ENCODE measurements at regions not wholly inside any gene's neighbourhood (a gene's known extent, or its start where the extent isn't known, plus 50 kb on each side); places are given as distances from the start of the nearest gene placed in this dataset.
"Not testable (repeated sequence)": the region's sequence is repeated elsewhere in the genome, so short reads cannot be mapped to it uniquely, and the experiment has no call there.

DNA sequence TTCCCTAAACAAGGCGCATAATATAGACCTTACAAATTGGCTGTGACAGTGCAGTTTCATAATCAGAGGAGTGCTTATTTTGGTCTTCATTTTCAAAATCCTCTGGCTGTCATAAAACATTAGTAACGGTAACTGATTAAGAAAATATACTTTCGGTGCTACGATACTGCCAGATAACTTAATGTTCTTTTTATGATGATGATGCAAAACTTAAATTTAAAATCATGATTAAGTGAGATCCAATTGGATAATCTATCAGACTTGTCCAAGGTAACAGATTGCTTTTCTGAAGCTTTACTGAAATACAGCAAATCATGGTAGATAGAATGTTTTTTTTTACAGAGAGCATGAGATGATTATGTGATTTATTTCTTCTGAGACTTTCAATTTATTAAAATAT lies 364.2 kb upstream of the CNTN3 start:
- no peak for DNase-seq

DNA sequence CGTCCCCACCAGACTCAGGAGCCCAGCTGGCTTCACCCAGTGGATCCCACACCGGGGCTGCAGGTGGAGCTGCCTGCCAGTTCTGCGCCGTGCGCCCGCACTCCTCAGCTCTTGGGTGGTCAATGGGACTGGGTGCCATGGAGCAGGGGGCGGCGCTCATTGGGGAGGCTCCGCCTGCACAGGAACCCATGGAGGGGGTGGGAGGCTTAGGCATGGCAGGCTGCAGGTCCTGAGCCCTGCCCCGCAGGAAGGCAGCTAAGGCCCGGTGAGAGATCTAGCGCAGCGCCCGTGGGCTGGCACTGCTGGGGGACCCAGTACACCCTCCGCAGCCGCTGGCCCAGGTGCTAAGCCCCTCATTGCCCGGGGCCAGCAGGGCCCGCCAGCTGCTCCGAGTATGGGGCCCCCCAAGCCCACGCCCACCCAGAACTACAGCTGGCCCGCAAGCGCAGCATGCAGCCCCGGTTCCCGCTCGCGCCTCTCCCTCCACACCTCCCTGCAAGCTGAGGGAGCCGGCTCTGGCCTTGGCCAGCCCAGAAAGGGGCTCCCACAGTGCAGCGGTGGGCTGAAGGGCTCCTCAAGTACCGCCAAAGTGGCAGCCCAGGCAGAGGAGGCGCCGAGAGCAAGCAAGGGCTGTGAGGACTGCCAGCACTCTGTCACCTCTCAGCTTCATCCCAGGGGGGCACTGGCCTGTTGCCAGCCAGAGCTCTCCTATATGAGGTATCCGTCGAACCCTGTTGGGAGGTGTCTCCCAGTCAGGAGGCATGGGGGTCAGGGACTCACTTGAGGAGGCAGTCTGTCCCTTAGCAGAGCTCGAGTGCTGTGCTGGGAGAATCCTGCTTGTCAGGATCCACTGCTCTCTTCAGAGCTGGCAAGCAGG lies 370.8 kb upstream of the CNTN3 start:
- not testable (repeated sequence) for DNase-seq

DNA sequence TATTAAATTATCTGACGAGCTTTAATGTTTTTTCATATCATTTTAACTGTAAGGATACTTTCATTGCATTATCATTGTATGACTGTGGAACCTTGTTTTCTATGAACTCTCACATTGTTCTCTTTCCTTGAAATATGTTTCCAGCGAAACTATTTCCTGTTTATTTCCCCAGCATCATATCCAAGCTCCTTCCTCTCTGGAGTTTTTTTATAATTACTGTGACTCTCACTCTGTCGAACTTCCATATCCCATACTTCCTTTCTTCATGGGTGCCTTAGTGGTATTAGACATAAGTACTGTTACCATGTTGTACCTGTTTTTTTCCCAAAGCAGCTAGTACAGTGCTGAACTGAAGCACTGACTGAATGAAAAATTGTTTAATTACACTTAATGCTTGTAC lies 373.6 kb upstream of the CNTN3 start:
- no peak for DNase-seq

DNA sequence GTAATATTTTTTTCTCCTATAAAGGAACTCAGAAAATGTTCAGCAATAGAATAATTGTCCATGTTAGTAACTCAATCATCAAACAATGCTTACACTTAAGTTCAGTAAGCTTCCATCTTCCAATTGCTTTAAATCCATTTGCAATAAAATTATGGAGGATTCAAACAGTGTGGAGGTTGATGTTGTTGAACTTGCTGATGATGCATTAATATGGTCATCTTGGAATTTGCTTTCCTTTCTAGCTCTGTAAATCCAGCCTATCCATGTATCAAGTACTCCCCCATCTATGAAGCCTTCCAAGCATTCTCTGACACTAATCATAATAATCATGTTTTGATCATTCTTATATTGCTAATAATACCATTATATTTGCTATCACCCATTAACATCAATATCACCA lies 378.4 kb upstream of the CNTN3 start:
- DNase-seq = no peak

DNA sequence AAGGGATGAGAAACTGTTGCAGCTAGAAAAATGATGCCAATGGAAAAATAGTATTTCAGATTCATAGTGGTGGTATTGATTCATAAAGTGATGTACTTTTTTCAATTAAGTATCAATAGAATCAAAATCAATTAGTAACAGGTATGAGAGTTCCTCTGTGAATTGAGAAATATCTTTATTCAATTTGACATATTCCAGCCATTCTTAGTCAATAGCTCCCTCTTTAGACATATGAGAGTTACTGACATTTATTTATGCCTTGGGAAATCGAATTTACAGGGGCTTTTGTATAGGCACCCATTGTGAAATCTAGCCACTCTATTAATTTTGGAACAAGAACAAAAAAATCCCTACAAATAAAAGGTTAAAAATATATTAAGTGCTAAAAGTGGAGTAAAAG lies 386.9 kb upstream of the CNTN3 start:
- no peak for DNase-seq

DNA sequence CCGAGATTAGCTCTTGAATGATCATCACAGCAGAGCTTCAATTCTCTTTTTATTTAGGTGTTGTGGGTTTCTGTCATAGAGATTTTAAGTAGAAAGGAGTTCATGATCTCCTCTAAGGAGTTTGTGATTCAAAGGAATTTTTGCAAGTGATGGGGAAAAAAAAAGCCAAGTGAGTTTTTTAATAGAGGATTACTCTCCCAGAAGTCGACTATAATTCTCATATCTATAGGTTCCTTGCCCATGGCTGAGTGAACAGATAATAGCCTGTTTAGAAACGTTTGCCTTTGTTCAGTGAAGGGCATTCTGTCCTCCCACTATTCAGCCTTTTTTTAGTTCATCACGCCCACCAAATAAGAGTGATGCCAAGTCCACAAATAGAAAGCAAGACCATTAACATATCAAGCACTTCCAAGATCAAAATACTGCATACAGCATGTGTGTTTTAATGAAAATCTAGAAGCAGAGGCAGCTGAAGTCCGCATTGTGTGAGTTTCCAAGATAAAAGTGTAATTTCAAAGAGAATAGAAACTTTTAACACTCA lies 398.4 kb upstream of the CNTN3 start:
- no peak for DNase-seq

DNA sequence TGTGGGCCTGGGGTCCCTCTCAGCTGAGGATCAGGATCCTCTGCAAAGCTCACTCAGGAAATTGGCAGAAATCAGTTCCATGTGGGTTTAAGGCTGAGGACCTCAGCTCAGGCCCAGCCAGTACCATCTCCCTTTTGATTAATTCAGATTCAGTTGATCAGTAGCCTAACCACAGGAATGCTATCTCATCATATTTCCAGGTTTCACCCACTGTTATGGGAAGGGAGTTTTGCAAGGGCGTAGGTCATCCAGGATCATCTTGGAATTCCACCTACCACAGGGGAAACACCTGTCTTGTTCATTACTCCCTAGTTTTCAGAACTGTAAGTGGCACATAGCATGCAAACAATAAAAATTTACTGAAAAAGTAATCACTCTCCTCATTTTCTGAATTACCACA lies 399.5 kb upstream of the CNTN3 start:
- no peak for DNase-seq

DNA sequence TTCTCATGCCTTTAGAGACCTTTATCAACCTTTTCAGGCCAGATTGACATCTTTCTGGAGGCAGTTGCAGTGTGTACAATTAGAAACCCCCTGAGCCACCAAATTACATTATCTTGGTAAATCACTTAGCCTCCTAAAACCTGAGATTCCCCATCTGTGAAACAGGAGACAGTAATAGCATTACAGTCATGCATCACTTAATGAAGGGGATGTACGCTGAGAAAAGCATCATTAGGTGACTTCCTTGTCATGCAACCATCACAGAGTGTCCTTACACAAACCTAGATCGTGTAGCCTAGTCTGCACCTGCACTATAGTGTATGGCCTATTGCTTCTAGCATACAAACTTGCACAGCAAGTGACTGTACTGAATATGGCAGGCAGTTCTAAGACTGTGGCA lies 400.8 kb upstream of the CNTN3 start:
- no peak for DNase-seq

DNA sequence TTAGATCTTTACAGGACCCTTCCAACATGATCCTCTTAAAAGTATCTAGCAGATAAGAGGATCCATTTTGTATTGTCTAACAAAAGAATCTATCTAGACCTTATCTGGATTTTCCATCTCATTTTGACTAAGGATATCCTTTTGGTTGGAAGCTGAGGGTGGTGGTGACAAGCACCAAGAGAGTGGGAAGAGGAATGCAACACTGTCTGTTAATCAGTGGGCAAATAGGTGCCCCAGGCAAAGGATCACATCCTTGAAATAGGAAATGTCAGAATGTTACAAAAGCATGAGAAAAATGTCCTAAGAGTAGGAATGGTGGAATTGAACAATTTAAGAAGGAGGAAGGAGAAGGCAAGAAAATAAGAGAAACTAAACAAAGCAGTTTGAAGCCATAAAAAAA lies 420.7 kb upstream of the CNTN3 start:
- no peak for DNase-seq

DNA sequence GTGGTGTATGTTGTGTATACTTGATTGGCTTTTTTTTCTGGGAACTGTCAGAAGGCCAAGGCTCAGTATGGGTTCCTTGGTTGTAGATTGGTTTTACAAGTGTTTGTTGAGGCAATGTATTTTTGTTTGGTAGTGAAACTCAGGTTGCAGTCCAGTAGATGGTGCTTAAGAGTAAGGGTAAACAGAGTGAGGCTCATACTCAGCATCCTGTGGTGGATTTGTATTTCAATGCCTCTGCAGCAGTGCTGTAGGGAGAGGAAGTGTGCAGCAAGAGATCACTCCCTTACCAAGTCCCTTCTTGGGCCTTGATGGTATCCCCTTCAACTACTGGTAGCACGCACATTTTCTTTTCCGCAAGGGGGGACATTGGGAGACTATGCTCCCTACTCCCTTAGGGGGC lies 428.5 kb upstream of the CNTN3 start:
- no peak for DNase-seq

DNA sequence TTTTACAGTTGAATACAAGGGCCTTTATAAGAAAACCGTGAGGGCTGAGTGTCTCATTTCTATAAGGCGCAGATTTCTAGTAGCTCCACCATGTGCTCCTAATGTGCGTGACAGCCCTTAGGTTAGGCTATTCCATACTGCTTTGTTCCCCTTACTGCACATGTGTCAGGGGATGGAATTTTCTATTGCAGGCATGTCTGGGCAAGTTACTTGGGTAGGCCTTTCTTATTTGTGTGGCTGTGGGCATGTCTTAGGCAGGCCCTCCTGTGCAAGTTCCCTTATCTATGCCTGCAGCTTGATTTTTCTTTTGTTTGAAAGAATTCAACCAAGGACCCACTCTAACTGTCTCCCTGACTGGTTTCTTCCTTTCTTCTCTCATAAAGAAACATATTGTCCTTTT lies 434.2 kb upstream of the CNTN3 start:
- peak; percentile 21 for DNase-seq

DNA sequence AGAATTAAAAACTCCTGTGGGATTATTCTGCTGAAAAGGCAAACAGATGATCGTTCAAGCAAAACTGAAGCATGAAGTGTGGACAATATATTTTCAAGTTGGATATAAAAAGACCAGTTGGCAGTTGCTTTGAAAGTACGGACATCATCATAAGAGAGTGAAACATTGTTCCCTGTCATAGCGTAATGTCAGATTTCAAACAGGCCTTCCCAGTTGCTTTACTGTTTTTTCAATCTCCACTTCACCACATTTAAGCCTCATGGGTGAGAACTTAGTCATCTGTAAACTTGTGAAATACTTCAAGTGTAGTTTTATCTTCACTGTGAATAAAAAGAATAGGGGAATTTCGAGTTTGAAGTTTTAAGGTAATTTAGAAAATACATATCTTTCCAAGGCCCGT lies 435.1 kb upstream of the CNTN3 start:
- no peak for DNase-seq

DNA sequence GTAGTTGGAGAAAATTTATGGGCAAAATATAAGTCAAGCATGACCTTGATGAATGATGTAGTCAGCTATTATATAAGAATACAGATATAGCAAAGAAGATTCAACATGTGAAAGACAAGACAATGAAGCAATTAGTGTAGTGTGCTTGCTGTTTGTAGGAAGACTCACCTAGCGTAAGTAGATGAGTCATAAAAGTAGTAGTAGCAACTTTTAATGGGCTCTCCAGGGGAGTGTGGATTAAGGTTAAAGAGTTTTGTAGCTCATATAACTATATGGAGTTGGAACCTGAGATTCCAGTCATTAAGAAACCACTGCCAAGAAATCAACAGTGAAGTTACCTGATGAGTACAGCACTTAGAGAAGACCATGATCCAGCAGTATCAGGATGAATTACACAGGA lies 444.7 kb upstream of the CNTN3 start:
- no peak for DNase-seq

DNA sequence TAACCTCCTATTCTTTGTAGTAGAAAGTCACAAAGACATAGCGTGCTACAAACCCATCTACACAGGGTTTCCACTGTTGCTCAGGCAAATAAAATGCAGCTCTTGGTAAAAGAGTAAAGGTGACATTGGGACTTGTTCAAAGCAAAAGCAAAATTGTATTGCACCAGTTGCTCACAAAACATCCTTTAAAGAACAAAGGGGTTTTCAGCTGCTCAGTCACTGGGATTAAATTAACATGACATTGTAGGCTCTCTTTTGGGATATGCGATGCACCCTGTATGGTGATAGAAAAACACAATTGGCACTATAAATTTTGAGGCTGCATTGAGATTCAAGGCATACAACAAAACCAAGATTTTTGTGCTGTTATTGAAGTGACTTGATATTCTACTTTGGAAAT lies 447.3 kb upstream of the CNTN3 start:
- DNase-seq = no peak

DNA sequence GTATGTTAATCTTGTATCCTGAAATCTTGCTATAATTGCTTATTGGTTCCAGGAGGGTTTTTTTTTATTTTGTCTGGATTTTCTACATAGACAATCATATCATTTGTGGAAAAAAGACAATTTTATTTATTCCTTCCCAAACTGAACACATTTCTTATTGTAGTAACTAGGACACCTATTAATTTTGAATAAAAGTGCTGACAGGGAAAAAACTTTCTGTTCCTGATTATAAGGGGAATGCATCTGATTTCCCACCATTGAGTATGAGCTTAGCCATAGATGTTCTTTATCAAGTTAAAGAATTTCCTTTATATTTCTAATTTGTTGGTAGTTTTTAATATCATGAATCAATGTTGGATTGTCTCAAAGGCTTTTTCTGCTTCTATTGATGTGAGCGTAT lies 460.7 kb upstream of the CNTN3 start:
- no peak for DNase-seq

DNA sequence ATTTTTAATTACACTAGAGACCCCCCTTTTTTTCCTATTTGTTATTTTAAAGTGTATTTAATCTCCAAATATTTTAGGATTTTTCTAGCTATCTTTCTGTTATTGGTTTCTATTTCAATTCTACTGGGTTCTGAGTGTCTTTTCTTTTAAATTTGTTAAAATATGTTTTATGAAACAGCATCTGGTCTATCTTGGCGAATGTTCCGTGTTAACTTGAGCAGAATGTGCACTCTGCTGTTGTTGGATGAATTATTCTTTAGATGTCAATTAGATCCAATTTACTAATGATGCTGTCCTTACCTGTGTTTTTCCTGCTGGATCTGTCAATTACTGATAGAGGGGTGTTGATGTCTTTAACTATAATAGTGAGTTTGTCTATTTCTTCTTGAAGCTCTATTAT lies 462.0 kb upstream of the CNTN3 start:
- DNase-seq = no peak

DNA sequence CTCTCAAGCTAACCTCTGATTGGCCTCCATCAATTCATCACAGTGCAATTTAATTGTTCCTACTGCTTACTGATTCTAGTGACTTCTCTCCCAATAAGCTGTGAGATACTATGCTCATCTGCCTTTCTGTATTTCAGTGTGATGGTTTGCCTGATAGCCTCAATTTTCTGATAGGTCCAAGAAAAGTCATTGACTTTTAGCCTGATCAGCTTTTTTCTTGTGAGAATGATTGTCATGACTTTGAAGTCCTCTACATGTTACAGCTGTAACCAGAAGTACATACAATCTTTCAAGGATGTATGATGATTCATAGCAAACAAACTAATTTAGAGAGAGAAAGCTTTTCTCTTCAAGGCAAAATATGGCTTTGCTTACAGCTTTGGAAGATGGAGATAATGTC lies 463.8 kb upstream of the CNTN3 start:
- no peak for DNase-seq

DNA sequence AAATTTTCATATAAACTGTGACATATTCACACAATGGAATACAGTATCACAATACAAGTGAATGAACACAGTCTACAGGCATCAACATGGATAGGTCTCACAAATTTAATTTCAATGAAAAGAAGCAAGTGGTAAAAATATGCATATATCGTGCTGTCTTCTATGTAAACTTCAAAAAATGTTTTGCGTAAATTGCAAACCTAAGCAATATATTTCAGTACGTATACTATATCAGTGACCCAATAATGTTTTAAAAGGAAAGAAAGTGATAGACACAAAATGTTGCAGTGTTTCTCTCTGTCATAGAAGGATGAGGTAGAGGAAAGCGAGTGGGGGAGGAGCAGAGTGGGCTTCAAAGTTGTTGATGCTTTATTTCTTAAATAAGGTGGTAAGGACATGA lies 468.4 kb upstream of the CNTN3 start:
- no peak for DNase-seq

DNA sequence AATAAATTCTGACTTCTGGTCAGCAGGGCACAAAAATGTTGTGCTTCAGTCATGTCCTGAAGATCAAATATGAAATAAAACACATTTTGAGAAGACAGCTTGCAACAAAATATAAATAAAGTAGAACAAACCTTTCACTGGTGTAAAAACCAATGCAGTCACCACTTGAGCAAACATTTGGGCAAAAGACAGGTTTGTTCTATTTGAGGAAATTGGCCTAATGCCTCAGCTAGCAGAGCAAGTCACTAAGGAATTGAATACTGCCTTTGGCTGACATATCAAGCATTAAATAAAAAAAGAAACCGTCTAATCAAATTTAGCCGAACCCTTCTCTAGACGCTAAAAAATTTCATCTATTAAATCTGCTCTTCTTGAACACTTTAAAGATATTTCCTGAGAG lies 475.4 kb upstream of the CNTN3 start:
- DNase-seq = no peak

DNA sequence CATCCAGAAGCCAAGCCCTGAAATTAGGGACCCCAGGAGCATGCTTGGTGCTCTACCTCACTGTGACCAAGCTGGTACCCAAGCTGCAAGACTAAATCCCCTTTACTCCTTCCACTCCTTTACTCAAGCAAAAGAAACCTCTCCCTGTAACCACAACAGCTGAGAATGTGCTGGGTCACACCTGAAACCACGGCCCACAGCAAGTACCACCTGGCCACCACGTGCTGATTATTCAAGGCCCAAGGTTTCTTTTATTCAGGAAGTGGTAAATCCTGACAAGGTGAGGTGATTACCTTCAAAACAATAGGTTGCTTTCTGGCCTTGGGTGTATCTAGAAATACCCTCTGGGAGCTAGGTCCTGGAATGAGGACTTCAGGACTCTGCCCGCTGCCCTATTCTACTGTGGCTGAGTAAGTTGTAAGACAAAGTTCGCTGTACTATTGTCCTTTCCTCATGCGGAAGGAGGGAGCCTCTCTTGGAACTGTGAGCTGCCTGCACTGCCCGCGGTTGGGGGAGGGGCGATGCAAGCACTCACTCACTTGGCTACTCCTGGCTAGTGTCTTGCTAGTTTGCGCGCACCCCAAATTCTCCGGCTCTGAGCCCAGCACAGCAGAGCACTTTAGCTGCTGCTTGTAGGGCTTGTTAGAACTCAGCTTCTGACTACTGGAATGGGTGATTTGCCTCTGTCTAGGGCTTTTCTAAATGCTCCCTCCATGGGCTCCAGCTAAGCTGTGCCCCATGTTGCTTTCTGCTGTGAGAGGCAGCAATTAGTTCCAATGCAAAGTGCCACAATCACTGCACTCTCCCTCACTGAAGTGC lies 487.1 kb upstream of the CNTN3 start:
- DNase-seq = no peak

DNA sequence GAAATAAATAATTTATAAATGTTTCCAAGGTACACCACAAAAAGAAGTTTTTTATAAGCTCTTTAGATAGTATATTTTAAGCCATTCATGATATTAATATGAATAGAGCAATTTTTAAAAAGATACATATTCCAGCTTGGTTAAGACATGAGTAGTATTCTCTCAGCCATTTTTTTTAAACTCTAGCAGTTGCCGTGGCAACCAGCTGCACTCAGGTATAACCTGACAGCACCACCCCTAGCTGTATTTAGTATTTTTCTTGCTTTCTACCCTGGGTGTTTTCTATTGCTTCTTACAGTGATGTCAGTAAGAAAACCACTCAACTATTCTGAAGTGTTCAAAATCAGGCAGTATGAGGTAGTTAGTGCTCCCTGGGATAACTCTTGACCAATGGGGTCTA lies 496.3 kb upstream of the CNTN3 start:
- DNase-seq = no peak

DNA sequence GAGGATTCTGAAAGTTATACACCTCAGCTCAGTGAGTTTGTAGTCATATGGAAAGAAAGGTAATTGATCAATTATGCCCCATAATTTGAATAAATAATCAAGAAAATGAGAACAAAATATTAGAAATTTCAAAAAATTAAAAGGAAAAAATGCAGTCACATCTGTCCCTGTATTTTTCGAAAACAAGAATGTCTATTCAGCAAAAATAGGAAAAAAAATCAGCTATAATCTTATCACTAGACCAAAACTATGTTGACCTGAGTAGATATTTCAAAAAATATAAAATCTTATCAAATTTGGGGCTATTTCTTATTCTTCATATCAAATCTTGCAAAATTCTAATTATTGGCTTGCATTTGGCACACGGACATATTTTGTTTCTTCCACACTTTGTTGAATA lies 501.2 kb upstream of the CNTN3 start:
- no peak for DNase-seq

DNA sequence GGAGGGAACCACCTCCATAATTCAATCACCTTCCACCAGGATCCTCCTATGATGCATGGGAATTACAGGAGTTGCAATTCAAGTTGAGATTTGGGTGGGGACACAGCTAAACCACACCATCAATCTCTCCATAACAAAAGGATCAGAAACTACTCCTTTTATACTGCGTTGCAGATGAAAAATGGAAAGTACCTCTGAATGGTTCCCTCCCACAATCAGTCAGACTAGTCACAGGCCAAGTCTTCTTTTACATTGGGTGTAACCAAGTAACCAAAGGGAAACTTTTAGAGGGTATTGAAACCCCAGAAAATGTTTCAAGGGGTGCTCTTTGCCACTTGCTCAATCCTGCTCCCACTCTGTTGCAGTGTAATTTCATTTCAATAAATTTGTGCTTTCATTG lies 504.3 kb upstream of the CNTN3 start:
- DNase-seq = no peak

DNA sequence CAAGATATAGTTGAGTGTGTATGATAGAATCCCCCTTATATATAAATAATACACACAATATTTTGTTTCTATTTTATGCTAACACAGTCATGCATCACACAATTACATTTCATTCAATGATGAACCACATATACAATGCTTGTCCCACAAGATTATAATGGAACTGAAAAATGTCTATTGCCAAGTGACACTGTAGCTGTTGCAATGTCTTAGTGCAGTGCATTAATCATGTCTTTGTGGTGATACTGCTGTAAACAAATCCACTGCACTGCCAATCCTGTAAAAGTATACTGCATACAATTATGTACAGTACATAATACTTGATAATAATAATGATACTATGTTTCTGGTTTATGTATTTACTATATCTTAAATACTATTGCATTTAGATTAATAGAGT lies 512.1 kb upstream of the CNTN3 start:
- no peak for DNase-seq

Data from GDM1 (cell line).